D721Med (cell line): ENCODE measurements at regions not wholly inside any gene's neighbourhood (a gene's known extent, or its start where the extent isn't known, plus 50 kb on each side); places are given as distances from the start of the nearest gene placed in this dataset.

Experiments
- DNase-seq: peaks from one replicate; pipeline ENCODE4 v3.0.0; 2011; ENCODE audit warnings: low spot score; ENCODE audit not compliant: insufficient read length
- FAIRE-seq: peaks from 2 replicates; lab custom pipeline; 2011; peaks lifted over from hg19 to GRCh38; lab: Jason Lieb, UNC
- CTCF ChIP-seq: IDR thresholded peaks from 2 replicates; pipeline ENCODE4 v1.5.1; 2012; ENCODE audit warnings: mild to moderate bottlenecking, control low read depth; ENCODE audit not compliant: insufficient read depth; ENCODE audit errors: missing control alignments

GRCh38 chr7:81014266-81014665 lies 95.4 kb upstream of the SEMA3C start:
- FAIRE-seq (no peak), DNase-seq (no peak)
- no peak for TF ChIP-seq CTCF

GRCh38 chr7:81013083-81013817 lies 94.4 kb upstream of the SEMA3C start:
- no peak for TF ChIP-seq CTCF
- DNase-seq (no peak), FAIRE-seq (no peak)

- TF ChIP-seq CTCF, result no peak
- no peak for DNase-seq
- FAIRE-seq, result no peak
These were observed 90.0 kb upstream of the SEMA3C start for GRCh38 chr7:81008901-81009300.

- no peak for TF ChIP-seq CTCF
These were observed 88.2 kb upstream of the SEMA3C start for GRCh38 chr7:81007051-81007450.

GRCh38 chr7:81005254-81005653 lies 86.4 kb upstream of the SEMA3C start:
- FAIRE-seq (no peak), DNase-seq (no peak)
- TF ChIP-seq CTCF, result no peak

More at GRCh38 chr7:81007051-81007450, 88.2 kb upstream of the SEMA3C start:
- FAIRE-seq, result no peak
- no peak for DNase-seq

GRCh38 chr7:81004098-81004497 lies 85.2 kb upstream of the SEMA3C start:
- no peak for TF ChIP-seq CTCF
- FAIRE-seq (no peak), DNase-seq (no peak)

GRCh38 chr7:81003326-81003725 lies 84.5 kb upstream of the SEMA3C start:
- no peak for DNase-seq
- TF ChIP-seq CTCF, result no peak
- no peak for FAIRE-seq
